Stimulated activated CD8-positive, alpha-beta memory T cell treated with anti-CD3 and anti-CD28 coated beads, Interleukin-12 subunit alpha, Interleukin-12 subunit beta, amount 100 ng/mL, for 1 hour (primary cell): ENCODE measurements at regions not wholly inside any gene's neighbourhood (a gene's known extent, or its start where the extent isn't known, plus 50 kb on each side); places are given as distances from the start of the nearest gene placed in this dataset.
"Not testable (repeated sequence)": the region's sequence is repeated elsewhere in the genome, so short reads cannot be mapped to it uniquely, and the experiment has no call there.

Experiments used
- DNase-seq: peaks from one replicate; pipeline ENCODE4 v3.0.0-alpha.2; 2020; ENCODE audit warnings: low read depth

DNA sequence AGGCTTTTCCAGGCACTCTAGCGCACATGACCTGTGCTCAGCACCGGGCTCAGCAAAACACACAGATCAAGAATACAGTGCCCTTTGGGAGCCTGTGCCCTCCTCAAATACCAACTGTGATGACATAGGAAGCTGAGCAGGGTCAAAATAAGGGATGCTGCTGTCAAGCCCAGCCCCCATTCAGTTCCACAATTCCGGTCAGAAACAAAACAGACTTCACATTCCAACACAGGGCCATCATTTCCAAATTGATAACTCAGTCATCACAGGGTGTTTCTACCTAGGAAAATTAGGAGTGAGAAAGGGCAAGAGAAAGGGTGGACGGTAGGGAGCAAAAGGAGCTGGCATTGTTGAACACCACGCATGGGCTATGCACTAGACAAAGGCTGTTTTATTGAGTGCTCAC, 158.4 kb upstream of the CCDC54 start:
- DNase-seq, result no peak

DNA sequence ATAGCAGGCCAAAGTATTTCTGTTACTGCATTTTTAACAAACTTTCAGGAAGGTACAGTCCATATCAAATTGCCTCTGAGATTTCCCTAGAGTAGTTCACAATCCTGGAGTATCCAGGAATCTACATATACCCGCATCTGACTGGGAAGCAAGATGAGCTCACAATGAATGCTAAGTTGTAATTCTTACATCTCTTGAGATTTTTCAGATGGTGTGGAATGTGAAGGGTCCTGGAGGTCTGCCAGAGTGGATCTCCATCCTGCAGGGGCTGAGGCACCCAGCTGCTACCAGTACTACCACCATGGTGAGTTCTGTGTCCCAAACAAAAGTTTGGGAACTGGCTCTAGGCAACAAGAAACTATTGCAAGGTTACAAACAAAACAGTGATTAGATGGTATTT, 156.7 kb upstream of the CCDC54 start:
- no peak for DNase-seq

DNA sequence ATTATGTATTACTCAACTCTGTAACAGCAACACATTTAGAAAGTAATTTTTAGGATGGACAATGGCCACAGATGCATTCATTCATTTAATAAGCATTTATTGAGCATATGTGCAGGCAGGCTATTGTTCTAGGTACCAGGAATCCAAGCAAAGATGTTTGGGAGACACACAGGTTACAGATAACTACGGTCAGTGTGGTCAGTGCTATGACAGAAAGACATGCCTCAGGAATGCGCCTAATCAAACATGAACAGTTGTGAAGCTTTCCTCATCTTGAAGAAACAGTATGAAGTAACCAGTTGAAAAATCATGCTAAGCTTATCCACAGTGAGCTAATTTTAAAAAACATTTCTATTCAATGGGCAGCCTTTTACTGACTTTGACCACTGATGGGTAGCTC, 155.4 kb upstream of the CCDC54 start:
- no peak for DNase-seq

DNA sequence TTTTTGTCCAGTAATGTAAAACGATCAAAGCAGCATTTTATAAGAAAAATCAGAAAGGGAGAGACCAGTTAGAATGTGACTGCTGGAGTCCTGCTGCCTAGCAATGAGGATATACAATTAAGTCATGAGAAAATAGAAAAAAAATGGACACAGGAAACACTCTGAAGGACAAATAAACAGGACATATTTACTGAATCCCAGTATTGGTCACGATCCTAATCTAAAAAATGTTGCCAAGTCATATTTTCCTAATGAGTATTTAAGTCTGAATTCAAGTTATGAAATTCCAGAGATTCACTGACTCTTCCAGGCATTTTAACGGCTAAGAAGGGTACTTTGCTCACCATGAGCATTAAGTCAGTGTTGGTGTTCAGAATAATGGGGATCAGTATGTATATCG, 154.3 kb upstream of the CCDC54 start:
- no peak for DNase-seq

DNA sequence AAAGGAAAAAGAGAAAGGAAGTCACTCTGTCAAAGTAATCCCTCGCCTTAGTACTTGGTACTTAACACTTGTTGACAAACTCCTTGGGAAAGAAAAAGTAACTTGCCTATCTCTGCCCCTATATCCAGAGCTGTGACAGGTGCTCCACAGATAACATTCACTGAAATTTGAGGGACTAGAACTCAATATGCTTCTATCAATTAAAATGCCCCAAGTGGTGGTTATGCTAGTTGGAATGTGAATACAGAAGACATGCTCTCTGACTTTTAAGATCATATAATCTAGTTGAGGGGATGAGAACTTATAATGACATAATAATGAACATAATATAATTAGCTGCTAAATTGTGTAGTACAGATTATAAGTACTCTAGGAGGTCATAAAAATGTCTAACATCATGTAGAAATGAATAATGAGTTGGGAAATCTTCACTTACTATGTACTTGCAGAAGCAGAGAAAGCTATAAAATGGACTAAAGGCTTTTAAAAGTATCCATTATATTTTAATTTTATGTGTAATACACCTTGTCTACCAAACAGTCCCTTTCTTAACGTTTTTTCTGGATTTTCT, 153.1 kb upstream of the CCDC54 start:
- DNase-seq, result no peak

DNA sequence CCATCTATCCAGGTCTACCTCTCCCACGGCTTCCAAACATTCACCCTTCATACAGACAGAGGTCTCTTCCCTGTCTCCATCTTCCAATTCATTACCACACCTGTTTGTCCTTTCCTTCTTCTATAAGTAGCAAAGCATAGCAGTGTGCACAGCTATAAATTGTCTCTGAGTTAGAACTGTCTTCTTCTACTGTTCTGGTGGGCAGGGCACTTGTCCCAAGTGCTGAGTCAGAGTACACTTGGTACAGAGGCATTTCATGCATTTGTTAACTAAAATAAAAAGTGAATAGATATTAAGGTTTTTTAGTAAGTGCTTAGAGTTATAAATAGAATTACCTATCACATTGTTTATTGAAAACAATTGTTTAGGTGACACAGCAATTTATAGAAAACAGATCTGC, 150.1 kb upstream of the CCDC54 start:
- no peak for DNase-seq

DNA sequence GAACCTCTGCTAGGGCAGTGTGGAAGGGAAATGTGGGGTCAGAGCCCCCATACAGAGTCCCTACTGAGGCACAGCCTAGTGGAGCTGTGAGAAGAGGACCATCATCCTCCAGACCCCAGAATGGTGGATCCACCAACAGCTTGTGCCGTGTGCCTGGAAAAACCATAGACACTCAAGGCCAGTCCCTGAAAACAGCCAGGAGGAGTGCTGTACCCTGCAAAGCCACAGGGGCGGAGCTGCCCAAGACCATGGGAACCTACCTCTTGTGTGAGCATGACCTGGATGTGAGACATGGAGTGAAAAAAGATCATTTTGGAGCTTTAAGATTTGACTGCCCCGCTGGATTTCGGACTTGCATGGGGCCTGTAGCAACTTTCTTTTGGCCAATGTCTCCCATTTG, 143.4 kb upstream of the CCDC54 start:
- not testable (repeated sequence) for DNase-seq

DNA sequence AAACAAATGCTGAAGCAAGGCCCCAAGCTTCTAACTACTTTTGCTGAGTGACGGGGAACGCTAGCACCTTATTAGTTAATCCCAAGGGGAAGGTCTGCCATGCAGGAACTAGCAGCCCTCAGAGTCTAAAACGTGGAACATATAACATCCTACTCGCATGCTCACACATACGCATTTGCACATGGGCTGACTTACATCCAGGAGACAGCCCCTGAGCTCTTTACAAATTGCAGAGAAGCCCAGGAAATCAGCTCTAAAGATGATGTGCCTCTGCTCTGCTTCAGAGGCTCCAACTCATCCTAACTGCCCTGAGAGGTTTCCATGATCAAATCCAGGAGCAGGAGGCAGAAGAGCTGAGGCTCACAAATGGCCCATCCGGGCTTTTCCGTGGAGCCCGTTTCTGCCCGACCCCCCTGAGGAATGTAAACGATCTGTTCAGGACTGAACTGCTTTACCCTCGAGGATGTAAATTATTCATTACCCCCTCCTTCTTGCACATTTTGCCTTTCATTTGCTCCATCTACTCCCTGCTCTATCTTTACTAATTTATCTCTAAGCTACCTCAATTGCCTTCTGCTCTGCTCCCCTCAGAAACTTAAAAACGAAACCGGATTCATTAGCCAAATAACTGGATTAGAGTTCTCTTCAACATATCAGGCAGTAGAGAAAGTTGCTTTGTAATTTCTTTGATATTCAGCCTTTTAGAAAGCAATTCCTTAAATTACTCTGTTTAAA, 141.9 kb upstream of the CCDC54 start:
- DNase-seq, result no peak

DNA sequence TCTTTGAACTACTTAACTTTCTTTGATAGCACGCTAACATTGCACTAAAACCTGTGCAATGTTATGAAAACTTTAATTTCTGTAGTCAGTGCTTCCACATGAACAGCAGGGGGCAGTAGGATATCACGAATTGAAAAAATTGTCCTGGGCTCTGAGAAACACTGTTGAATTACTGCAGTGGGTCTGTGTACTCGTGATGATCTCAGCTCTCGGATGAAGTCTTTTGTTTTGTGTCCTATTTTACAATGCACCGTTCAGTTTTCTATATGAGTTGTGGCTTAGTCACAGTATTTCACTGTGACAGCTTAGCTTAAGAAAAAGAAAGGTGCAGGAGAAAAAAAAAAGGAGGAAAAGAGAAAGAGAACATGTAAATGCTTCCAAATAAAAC, 141.3 kb upstream of the CCDC54 start:
- DNase-seq, result peak; percentile 25

DNA sequence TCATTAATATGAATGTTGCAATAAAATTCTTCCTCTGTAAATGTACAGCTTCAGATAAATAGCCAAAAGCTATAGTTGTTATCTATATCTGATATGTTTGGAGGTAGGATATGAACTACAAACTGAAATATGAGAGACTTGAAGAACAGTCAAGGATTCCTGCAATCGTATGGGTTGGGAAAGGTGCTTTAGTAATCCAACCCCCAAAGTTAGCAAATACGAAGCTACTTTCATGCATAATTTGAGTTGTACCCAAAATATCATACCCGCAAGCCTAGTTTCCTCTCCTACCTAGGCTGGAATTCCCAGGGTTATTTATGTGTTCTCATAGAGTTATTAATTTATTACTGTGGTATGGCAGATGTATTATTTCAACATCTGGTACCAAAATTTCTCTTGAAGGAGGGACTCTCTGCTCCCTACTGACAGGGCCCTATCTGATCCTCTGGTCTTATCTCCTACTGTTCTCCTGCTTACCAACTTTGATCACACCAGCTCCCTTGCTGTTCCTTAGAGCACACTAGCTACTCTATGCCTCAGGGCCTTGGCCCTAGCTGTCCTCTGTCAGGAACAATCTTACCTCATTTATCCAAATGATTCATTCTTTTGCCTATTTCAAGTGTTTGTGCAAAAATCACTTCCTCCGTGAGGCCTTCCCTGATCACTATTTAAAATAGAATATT, 140.4 kb upstream of the CCDC54 start:
- DNase-seq, result no peak

DNA sequence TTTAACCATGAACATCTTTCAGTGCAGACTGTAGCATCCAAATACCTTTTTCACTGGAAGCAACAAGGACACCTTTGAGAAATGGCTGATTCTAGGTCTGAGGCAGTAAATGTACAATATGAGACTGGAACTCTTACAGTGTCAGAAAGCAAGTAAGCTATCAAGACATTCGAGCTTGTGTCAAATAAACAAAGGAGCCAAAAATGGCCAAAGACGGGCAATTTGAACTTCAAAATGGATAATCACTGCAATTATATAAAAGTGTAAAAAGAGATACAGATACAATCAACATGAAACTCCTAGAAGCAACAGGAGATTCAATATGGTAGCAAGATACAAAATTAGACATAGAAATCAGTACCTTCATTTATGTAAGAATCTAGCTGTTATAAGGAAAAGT, 138.5 kb upstream of the CCDC54 start:
- DNase-seq, result no peak

DNA sequence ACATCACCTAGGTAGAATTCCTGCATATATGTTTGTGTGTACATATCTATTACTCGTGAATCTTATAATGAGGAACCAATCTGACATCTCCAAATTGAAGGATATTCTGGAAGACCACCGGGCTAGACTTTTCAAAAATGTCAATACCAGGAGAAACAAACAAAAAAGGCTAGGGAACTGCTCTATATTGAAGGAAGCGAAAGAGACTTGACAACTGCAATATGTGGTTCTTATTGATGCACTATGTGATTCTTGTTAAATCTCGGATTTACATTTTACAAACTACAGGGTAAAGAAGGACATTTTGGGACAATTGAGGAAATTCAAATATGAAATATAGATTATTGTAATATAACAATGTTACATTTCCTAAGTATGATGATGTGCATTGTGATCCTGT, 137.5 kb upstream of the CCDC54 start:
- DNase-seq, result no peak

DNA sequence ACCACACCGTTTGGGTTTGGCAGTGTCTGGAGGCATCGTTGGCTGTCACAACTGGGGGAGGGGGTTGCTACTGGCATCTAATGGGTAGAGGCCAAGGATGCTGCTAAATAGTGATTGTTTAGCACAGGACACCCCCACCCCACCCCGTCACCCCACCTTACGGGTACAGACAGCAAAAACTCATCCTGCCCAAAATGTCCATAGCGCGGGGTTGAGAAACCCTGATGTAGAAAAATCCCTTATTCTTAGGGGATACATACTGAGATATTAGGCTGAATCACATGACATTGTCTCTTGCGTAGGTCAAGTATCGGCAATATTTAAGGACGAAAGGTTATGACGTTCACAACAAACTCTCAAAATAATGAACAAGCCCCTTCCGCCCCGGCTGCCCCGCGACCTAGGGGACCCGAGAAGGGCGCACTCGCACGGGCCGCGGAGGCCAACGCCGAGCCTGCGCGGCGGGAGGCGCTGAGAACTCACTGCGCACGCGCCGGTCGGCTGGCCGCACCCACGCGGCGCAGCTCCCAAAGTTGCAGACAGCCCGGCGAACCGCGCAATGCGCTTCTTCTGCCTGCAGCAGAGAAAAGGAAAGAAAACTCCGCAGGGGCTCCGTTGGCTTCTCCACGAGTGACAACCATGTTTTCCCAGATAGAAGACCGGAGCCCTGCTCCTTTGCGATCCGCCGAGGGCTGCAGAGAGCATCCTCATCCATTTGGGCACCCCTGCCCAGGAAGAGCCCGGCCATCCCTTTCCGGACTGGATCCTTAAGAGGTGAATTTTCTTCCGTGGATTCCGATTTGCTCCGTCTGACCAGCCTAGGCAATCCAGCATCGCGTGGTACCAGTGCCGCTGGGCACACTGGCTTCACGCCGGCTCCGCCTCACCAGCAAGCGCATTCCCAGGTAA, 136.8 kb upstream of the CCDC54 start:
- DNase-seq, result peak; percentile 53

DNA sequence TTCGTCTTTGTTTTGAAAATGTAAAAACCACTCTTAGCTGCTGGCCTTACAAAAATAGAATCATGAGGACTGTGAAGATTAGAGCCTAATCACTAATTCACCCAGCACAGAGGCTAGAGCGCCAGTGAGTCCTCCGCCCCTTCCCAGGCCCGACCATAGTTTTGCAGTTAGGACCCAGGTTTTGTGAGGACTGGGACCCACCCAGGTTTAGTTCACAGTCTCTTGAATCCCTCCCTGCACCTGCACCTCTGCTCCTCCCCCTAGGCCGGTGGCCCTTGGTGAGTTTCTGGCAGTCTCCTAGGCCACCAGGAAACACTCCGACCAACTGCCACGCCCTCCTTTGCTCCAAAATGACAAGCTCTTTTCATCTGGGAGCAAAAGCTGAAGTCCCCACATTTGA, 136.0 kb upstream of the CCDC54 start:
- no peak for DNase-seq

DNA sequence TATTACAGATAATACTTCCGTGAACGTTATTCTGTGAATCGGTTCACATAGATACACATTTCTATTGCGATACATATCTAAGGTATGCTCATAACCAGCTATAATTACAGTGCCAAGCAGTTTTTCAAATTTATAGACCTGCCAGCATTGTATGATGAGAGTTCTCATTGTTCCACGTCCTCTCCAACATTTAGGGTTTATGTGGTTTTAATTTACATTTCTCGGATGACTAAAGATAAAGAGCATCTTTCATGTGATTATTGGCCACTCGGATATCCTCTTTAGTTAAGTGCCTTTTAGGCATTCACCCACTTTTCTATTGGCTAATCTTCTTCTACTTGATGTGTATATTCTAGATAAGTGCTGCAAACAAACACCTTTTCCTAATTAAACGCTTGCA, 134.7 kb upstream of the CCDC54 start:
- DNase-seq, result no peak

DNA sequence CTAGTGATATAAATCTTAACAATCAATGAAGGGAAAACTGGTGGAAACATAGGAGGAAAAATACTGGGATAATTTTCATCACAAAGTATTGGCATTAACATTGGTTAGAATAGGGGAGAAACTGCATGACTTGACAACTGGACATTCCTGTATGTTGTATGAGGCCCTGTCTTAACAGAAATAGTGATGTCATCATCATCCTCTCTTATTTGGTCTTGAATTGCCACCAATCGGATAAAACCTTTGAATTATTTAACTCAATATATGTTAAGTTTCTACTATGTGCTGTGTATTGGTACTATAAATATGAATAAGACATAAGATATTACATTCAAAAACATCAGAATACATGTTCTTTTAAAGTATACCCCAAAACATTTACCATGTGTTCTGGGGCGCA, 130.1 kb upstream of the CCDC54 start:
- no peak for DNase-seq

DNA sequence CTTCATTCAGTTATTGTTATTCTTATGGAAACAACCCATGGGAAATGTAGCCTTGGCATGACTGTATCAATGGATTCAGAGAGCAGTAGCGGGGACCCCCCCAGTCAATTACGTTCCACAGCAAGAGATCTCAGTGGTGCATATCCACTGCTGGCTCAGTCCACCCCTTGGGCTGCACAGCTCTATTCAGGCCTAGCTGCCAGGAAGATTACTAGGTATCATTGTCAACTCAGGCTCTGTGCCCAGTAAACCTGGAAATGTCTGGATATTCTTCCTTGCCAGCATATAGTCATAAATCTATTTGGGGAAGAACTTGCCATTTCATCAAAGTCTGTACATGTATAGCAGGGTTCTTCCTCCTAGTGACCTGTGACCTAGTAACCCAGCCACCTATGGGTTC, 128.1 kb upstream of the CCDC54 start:
- DNase-seq, result no peak

DNA sequence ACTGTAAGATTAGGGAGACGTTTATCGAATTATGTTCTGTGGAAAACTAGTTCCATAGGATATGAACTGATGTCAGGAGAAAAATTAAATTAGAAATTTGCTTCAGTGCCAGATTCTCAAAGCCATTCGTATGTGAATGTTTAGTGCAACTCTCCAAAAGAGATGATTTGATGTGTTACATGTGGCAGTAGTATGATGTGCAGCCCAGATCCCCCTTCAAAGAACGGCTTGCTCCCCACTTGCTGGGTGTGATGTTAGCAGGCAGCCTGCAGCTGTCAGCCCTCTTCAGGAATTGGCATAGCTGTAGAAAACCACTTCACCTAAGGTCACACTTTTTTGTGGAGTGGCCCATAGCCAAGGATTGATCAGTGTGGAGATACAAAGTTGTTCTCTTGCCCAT, 127.0 kb upstream of the CCDC54 start:
- DNase-seq, result no peak

DNA sequence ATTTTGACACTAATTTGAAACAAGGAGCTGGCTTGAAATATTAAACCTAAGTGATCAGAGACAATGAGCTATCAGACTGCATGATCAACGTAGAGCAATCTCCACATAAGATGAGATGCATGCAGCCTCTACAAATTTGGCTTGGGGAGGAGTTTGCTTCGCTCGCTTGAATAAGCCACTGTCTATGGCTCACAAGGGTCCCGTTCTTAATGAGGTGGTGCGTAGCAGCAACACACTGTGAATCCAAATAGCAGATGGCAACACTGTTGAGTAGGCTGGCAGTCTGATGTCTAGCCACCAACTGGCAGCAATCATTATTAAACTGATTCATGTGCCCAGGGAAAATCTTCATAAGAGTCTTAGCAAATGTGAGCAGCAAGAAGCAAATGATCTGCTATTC, 125.4 kb upstream of the CCDC54 start:
- no peak for DNase-seq

DNA sequence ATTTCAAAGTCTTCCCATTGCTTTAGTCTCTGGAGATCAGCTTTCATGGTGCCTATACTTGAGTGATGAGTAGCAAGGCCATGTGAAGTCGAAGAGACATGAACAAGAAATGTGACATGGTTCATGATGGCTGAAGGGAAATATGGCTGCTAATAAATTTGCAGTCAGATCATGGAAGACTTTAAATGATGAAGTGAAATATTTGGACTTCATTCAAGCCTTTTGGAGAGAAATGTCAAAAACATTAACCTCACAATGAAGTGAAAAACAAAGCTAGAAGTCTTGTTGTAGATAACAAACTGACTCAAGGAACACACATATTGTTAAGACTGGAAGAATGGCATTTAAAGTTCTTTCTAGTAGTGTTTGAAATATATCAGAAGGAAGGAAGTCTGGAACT, 120.3 kb upstream of the CCDC54 start:
- no peak for DNase-seq

DNA sequence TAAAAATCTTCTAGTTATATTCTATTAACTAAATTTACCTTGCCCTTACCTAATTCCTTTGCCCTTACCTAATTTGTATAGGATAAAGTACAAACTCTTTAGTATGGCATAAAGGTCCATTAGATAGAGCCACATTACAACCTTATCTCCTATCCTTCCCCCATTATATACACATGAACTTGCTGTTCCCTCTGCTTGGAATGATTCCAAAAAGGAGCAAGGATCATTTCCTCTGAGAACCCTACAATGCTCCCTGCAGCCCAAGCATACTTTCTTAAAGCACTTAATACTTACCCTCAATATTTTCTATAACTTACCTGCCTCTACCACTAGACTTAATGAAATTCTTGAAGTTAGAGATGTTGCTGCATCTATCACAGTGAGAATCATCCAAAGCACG, 118.9 kb upstream of the CCDC54 start:
- DNase-seq, result no peak

DNA sequence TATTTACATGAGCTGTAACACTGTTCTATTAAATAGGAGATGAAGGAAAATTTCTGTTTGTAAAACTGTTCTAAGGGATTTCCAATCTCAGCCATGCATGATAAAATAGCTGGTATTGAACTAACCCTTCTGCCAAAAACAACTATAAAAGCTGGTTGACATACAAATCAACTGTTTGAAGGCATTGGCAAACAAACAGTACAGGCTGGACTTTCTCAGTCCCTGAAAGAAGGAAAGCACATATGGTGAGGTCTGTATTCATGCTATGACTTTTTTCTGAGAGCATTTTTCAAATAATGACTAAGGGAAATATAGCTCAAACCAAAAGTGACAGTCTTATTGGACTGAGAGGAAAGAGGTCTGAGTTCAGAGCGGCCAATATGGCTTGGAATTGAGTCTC, 117.0 kb upstream of the CCDC54 start:
- DNase-seq, result no peak
